Neural progenitor cell (in vitro differentiated cells): ENCODE measurements at regions not wholly inside any gene's neighbourhood (a gene's known extent, or its start where the extent isn't known, plus 50 kb on each side); places are given as distances from the start of the nearest gene placed in this dataset.

ENCODE experiments used
- DNase-seq: peaks from one replicate; pipeline ENCODE4 v3.0.0-alpha.2; 2016; ENCODE audit warnings: low spot score
- H2AFZ ChIP-seq: fragments of 200-600 bp; sonication (generic); replicated peaks from 2 replicates; pipeline ENCODE4 v1.6.1; 2016; ENCODE audit warnings: antibody characterized with exemption
- H3F3A ChIP-seq: fragments of 200-600 bp; sonication (generic); 2 replicates; pipeline ENCODE4 v1.6.1; 2016; ENCODE audit warnings: antibody characterized with exemption, low read depth
- H3K27ac ChIP-seq: fragments of 200-600 bp; sonication (generic); 2 replicates; pipeline ENCODE4 v1.5.1; 2016; ENCODE audit warnings: mild to moderate bottlenecking
- H3K27me3 ChIP-seq: fragments of 200-600 bp; sonication (generic); 2 replicates; pipeline ENCODE4 v1.6.1; 2016; ENCODE audit warnings: mild to moderate bottlenecking, moderate library complexity
- H3K36me3 ChIP-seq: fragments of 200-600 bp; sonication (generic); 2 replicates; pipeline ENCODE4 v1.5.1; 2016
- H3K4me1 ChIP-seq: fragments of 200-600 bp; sonication (generic); 2 replicates; pipeline ENCODE4 v1.6.1; 2016; ENCODE audit warnings: mixed run types
- H3K4me2 ChIP-seq: fragments of 200-600 bp; sonication (generic); 2 replicates; pipeline ENCODE4 v1.6.1; 2016
- H3K4me3 ChIP-seq: fragments of 200-600 bp; sonication (generic); 2 replicates; pipeline ENCODE4 v1.5.1; 2016
- H3K79me2 ChIP-seq: fragments of 200-600 bp; sonication (generic); 2 replicates; pipeline ENCODE4 v1.6.1; 2016; ENCODE audit warnings: low read depth
- H3K9ac ChIP-seq: fragments of 200-600 bp; sonication (generic); 2 replicates; pipeline ENCODE4 v1.6.1; 2016
- H3K9me3 ChIP-seq: fragments of 200-600 bp; sonication (generic); 2 replicates; pipeline ENCODE4 v1.5.1; 2016; ENCODE audit warnings: low read depth
- H4K20me1 ChIP-seq: fragments of 200-600 bp; sonication (generic); 2 replicates; pipeline ENCODE4 v1.6.1; 2016; ENCODE audit warnings: low read depth
- H3K27ac Mint-ChIP-seq: 3 replicates; pipeline ENCODE4 v1.8.0; 2021; ENCODE audit warnings: mixed read lengths
- H3K27me3 Mint-ChIP-seq: 2 replicates; pipeline ENCODE4 v1.8.0; 2022; ENCODE audit warnings: low read depth, mild to moderate bottlenecking, inconsistent platforms, moderate library complexity, mixed read lengths; ENCODE audit not compliant: insufficient read depth
- H3K36me3 Mint-ChIP-seq: 3 replicates; pipeline ENCODE4 v1.8.0; 2021; ENCODE audit warnings: mixed read lengths
- H3K4me1 Mint-ChIP-seq: 3 replicates; pipeline ENCODE4 v1.8.0; 2021; ENCODE audit warnings: mixed read lengths
- H3K4me3 Mint-ChIP-seq: 3 replicates; pipeline ENCODE4 v1.8.0; 2021; ENCODE audit warnings: mild to moderate bottlenecking, moderate library complexity, mixed read lengths
- H3K9me3 Mint-ChIP-seq: 3 replicates; pipeline ENCODE4 v1.8.0; 2020; ENCODE audit warnings: mixed read lengths
- CTCF ChIP-seq: fragments of 200-600 bp; sonication (generic); IDR thresholded peaks from 2 replicates; pipeline ENCODE4 v1.5.1; 2017; ENCODE audit warnings: antibody characterized with exemption, mild to moderate bottlenecking
- EZH2 ChIP-seq: fragments of 200-600 bp; sonication (generic); IDR thresholded peaks from 2 replicates; pipeline ENCODE4 v1.6.1; 2017; ENCODE audit warnings: antibody characterized with exemption, mild to moderate bottlenecking, moderate library complexity
- EZH2phosphoT487 ChIP-seq: fragments of 200-600 bp; sonication (generic); IDR thresholded peaks from 2 replicates; pipeline ENCODE4 v1.6.1; 2017; ENCODE audit warnings: antibody characterized with exemption

DNA sequence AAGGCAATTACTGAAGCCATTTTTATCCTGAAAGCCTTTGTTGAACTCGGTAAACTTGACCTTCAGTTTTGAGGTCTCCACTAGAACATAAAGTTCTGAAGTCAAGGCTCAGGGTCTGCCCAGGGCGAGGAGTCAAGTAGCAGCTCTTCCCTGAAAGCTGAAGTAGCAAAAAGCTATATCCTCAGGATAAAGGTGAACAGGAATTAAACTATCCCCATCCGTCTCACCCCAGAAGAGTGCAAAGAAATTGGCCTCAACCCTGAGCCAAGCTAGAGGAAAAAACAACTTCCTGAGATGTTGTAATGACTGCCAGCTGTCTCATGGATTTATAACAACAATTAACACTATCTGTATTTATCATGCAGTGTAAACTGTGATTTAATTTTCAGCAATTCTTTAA is 590.8 kb downstream of the SPRY1 start:
- H2AFZ ChIP-seq = no peak overlapping the region
- no peaks in the 10 kb centered on the region for H4K20me1 ChIP-seq
- no peaks in the 10 kb centered on the region for H3K4me1 ChIP-seq
- no peaks in the 10 kb centered on the region for H3K27me3 ChIP-seq
- H3K79me2 ChIP-seq = no peaks in the 10 kb centered on the region
- H3K4me2 ChIP-seq = no peak overlapping the region
- H3K4me3 Mint-ChIP-seq = no peak overlapping the region
- no peak for DNase-seq
- no peak overlapping the region for H3K9ac ChIP-seq
- peaks cover 2% of the 10 kb centered on the region for H3K27me3 Mint-ChIP-seq
- H3K27ac ChIP-seq = no peak overlapping the region
- no peaks in the 10 kb centered on the region for H3F3A ChIP-seq
- no peaks in the 10 kb centered on the region for H3K9me3 ChIP-seq
- H3K4me1 Mint-ChIP-seq = no peaks in the 10 kb centered on the region
- H3K36me3 ChIP-seq = no peaks in the 10 kb centered on the region
- peaks cover 45% of the 10 kb centered on the region for H3K9me3 Mint-ChIP-seq
- no peak overlapping the region for H3K4me3 ChIP-seq
- peaks cover 9% of the 10 kb centered on the region for H3K36me3 Mint-ChIP-seq
- H3K27ac Mint-ChIP-seq = no peak overlapping the region
- no peak for TF ChIP-seq EZH2
- no peak for TF ChIP-seq EZH2phosphoT487
- TF ChIP-seq CTCF = no peak

- H3K4me1 ChIP-seq = no peaks in the 10 kb centered on the region
- peaks cover 2% of the 10 kb centered on the region for H3K27me3 Mint-ChIP-seq
- no peak for DNase-seq
- no peaks in the 10 kb centered on the region for H3K9me3 ChIP-seq
- H2AFZ ChIP-seq = no peak overlapping the region
- H3K27ac ChIP-seq = no peak overlapping the region
- no peak overlapping the region for H3K4me2 ChIP-seq
- no peak overlapping the region for H3K27ac Mint-ChIP-seq
- no peaks in the 10 kb centered on the region for H3K27me3 ChIP-seq
- H3K4me1 Mint-ChIP-seq = no peaks in the 10 kb centered on the region
- H3K79me2 ChIP-seq = no peaks in the 10 kb centered on the region
- no peaks in the 10 kb centered on the region for H4K20me1 ChIP-seq
- H3K4me3 Mint-ChIP-seq = no peak overlapping the region
- no peaks in the 10 kb centered on the region for H3K36me3 ChIP-seq
- H3F3A ChIP-seq = no peaks in the 10 kb centered on the region
- no peak for TF ChIP-seq CTCF
- no peak for TF ChIP-seq EZH2
- TF ChIP-seq EZH2phosphoT487 = no peak
- peaks cover 45% of the 10 kb centered on the region for H3K9me3 Mint-ChIP-seq
- no peak overlapping the region for H3K4me3 ChIP-seq
- peaks cover 10% of the 10 kb centered on the region for H3K36me3 Mint-ChIP-seq
- no peak overlapping the region for H3K9ac ChIP-seq
Measured at GRCh38 chr4:123990310-123990870, 593.8 kb downstream of the SPRY1 start.

DNA sequence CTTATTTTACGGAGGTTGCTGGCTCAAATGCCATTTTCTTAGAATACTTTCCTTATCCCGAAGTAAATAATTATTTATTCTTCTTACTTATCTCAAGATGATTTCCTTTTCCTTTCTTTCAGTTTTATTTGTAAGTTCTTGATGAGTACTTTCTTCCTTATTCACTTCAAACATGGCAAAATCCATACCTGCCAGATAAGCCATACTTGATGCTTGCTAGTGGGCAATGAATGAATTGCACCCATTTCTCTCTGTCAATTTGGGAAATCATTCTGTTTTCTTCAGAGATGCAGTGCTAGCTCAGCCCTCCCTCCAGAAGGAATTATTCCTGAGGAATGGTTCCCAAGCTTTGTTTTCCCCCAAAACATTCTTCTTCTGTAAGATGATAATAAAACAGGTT is 598.3 kb downstream of the SPRY1 start:
- H3K27ac ChIP-seq = no peak overlapping the region
- peaks cover 26% of the 10 kb centered on the region for H3K36me3 Mint-ChIP-seq
- H3K4me1 Mint-ChIP-seq = peaks cover 23% of the 10 kb centered on the region
- no peak overlapping the region for H3K9ac ChIP-seq
- H3K4me2 ChIP-seq = no peak overlapping the region
- H2AFZ ChIP-seq = no peak overlapping the region
- H3K9me3 Mint-ChIP-seq = peaks cover 55% of the 10 kb centered on the region
- H3K27me3 ChIP-seq = no peaks in the 10 kb centered on the region
- H3K27me3 Mint-ChIP-seq = peaks cover 2% of the 10 kb centered on the region
- H3K27ac Mint-ChIP-seq = no peak overlapping the region
- no peak for DNase-seq
- no peaks in the 10 kb centered on the region for H3K9me3 ChIP-seq
- no peak overlapping the region for H3K4me3 Mint-ChIP-seq
- H3K79me2 ChIP-seq = no peaks in the 10 kb centered on the region
- no peak for TF ChIP-seq EZH2
- TF ChIP-seq CTCF = peak; percentile 41
- H3K4me1 ChIP-seq = peaks cover 20% of the 10 kb centered on the region
- no peaks in the 10 kb centered on the region for H4K20me1 ChIP-seq
- no peak overlapping the region for H3K4me3 ChIP-seq
- H3K36me3 ChIP-seq = no peaks in the 10 kb centered on the region
- H3F3A ChIP-seq = no peaks in the 10 kb centered on the region
